SU-DHL-6 (cell line): ENCODE measurements at regions not wholly inside any gene's neighbourhood (a gene's known extent, or its start where the extent isn't known, plus 50 kb on each side); places are given as distances from the start of the nearest gene placed in this dataset.

ENCODE experiments used
- H2AFZ ChIP-seq: fragments of 200-600 bp; sonication (generic); 2 replicates; pipeline ENCODE4 v1.6.1; 2014; ENCODE audit warnings: low read depth, mild to moderate bottlenecking, moderate library complexity, mixed read lengths, antibody characterized with exemption, low read length; ENCODE audit not compliant: severe bottlenecking
- H3F3A ChIP-seq: fragments of 200-600 bp; shearing (Covaris generic); 2 replicates; pipeline ENCODE4 v1.6.0; 2016; ENCODE audit warnings: antibody characterized with exemption, mild to moderate bottlenecking; ENCODE audit not compliant: insufficient read depth
- H3K27ac ChIP-seq: fragments of 200-600 bp; sonication (generic); 2 replicates; pipeline ENCODE4 v1.5.1; 2016; ENCODE audit warnings: low read depth, mild to moderate bottlenecking, low read length, moderate library complexity, mixed read lengths
- H3K27me3 ChIP-seq: fragments of 200-600 bp; sonication (generic), shearing (Covaris generic); 2 replicates; pipeline ENCODE4 v1.6.0; 2014; ENCODE audit warnings: mild to moderate bottlenecking, low read length
- H3K36me3 ChIP-seq: fragments of 200-600 bp; sonication (generic); 2 replicates; pipeline ENCODE4 v1.6.1; 2014; ENCODE audit warnings: mild to moderate bottlenecking, low read length, mixed read lengths
- H3K4me2 ChIP-seq: fragments of 300-600, 200-600 bp; shearing (Covaris generic), sonication (generic); 2 replicates; pipeline ENCODE4 v1.6.0; 2014; ENCODE audit warnings: low read length, low read depth, mild to moderate bottlenecking; ENCODE audit not compliant: poor library complexity, severe bottlenecking
- H3K4me3 ChIP-seq: fragments of 200-600 bp; sonication (generic); 2 replicates; pipeline ENCODE4 v1.5.1; 2014; ENCODE audit warnings: antibody characterized with exemption, low read length, mild to moderate bottlenecking, mixed read lengths; ENCODE audit not compliant: insufficient read depth, poor library complexity, severe bottlenecking
- H3K79me2 ChIP-seq: fragments of 200-600 bp; sonication (generic); 2 replicates; pipeline ENCODE4 v1.6.1; 2014; ENCODE audit warnings: mild to moderate bottlenecking, low read length, moderate library complexity; ENCODE audit not compliant: insufficient read depth
- H3K9ac ChIP-seq: fragments of 200-600 bp; sonication (generic); 2 replicates; pipeline ENCODE4 v1.7.0; 2014; ENCODE audit warnings: mild to moderate bottlenecking, low read length
- H3K9me2 ChIP-seq: fragments of 200-600 bp; sonication (generic); replicated peaks from 2 replicates; pipeline ENCODE4 v1.6.1; 2014; ENCODE audit warnings: low read length; ENCODE audit not compliant: insufficient read depth
- H3K9me3 ChIP-seq: fragments of 200-600 bp; sonication (generic); 2 replicates; pipeline ENCODE4 v1.6.1; 2014; ENCODE audit warnings: low read length, mixed read lengths; ENCODE audit not compliant: insufficient read depth
- H4K20me1 ChIP-seq: fragments of 200-600 bp; sonication (generic); 2 replicates; pipeline ENCODE4 v1.6.1; 2014; ENCODE audit warnings: low read depth, mild to moderate bottlenecking, antibody characterized with exemption, low read length, moderate library complexity, mixed read lengths
- CTCF ChIP-seq: fragments of 200-600 bp; sonication (generic); IDR thresholded peaks from one replicate; pipeline ENCODE4 v1.5.1; 2017; ENCODE audit warnings: antibody characterized with exemption, mild to moderate bottlenecking, low read length, moderate library complexity; ENCODE audit not compliant: insufficient read depth, poor library complexity, severe bottlenecking
- EZH2phosphoT487 ChIP-seq: fragments of 200-600 bp; sonication (generic), shearing (Covaris generic); conservative IDR thresholded peaks from 2 replicates; pipeline ENCODE4 v1.6.1; 2018; ENCODE audit warnings: mild to moderate bottlenecking, antibody characterized with exemption, low read length, moderate library complexity, mixed read lengths

DNA sequence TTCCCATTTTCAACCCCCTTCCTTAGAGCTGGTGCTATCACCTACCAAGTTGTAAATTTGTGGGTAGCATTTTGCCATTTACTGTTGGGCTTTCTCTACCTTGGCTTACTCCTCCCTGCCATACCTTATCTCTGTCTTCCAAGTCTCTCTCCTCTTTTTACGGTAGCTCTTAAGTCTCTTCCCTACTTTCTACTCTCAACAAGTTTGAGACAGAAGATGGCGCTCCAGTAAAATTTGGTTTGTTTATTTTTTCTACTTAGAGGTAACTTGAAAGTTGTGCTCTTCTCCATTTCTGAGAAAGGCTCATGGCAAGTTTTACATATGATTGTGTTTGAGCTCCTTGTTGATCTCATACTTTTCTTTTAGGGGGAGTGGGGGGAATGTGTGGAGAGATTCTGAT lies 1508.1 kb downstream of the TECRL start:
- TF ChIP-seq CTCF: no peak
- TF ChIP-seq EZH2phosphoT487: no peak

GRCh38 chr4:62899646-62900364 lies 1509.4 kb downstream of the TECRL start:
- no peaks in the 10 kb centered on the region for H4K20me1 ChIP-seq
- H2AFZ ChIP-seq: no peak overlapping the region
- TF ChIP-seq EZH2phosphoT487: no peak
- TF ChIP-seq CTCF: no peak
- H3K27me3 ChIP-seq: no peaks in the 10 kb centered on the region
- no peaks in the 10 kb centered on the region for H3K79me2 ChIP-seq
- H3K9me2 ChIP-seq: no peaks in the 10 kb centered on the region
- H3K4me2 ChIP-seq: no peak overlapping the region
- H3F3A ChIP-seq: no peaks in the 10 kb centered on the region
- H3K9me3 ChIP-seq: no peaks in the 10 kb centered on the region; the same call in 1 of the 2 replicates
- H3K4me3 ChIP-seq: no peak overlapping the region
- H3K27ac ChIP-seq: no peak overlapping the region
- H3K9ac ChIP-seq: no peak overlapping the region
- H3K36me3 ChIP-seq: no peaks in the 10 kb centered on the region

More for the DNA sequence above, 1508.1 kb downstream of the TECRL start:
- Histone ChIP-seq H3K9me2 (no peaks in the 10 kb centered on the region), H3K4me3 (no peak overlapping the region), H3F3A (no peaks in the 10 kb centered on the region), H3K9me3 (no peaks in the 10 kb centered on the region; the same call in 1 of the 2 replicates), H3K27ac (no peak overlapping the region), H3K4me2 (no peak overlapping the region), H3K9ac (no peak overlapping the region), H2AFZ (no peak overlapping the region), H3K36me3 (no peaks in the 10 kb centered on the region), H3K79me2 (no peaks in the 10 kb centered on the region), H3K27me3 (no peaks in the 10 kb centered on the region), H4K20me1 (no peaks in the 10 kb centered on the region)

- Histone ChIP-seq H3K36me3 (no peaks in the 10 kb centered on the region), H3K27ac (no peak overlapping the region), H3K4me2 (no peak overlapping the region)
Observed at GRCh38 chr4:62898115-62898514, 1511.1 kb downstream of the TECRL start.

More at GRCh38 chr4:62898115-62898514, 1511.1 kb downstream of the TECRL start:
- Histone ChIP-seq H3K4me3 (no peak overlapping the region), H4K20me1 (no peaks in the 10 kb centered on the region), H3K79me2 (no peaks in the 10 kb centered on the region), H3K9ac (no peak overlapping the region), H2AFZ (no peak overlapping the region), H3K9me3 (no peaks in the 10 kb centered on the region; the same call in 1 of the 2 replicates), H3K27me3 (no peaks in the 10 kb centered on the region), H3F3A (no peaks in the 10 kb centered on the region), H3K9me2 (no peaks in the 10 kb centered on the region)
- TF ChIP-seq CTCF (no peak), EZH2phosphoT487 (no peak)
